ENCODE measurements at regions not wholly inside any gene's neighbourhood (a gene's known extent, or its start where the extent isn't known, plus 50 kb on each side); places are given as distances from the start of the nearest gene placed in this dataset.

DNA sequence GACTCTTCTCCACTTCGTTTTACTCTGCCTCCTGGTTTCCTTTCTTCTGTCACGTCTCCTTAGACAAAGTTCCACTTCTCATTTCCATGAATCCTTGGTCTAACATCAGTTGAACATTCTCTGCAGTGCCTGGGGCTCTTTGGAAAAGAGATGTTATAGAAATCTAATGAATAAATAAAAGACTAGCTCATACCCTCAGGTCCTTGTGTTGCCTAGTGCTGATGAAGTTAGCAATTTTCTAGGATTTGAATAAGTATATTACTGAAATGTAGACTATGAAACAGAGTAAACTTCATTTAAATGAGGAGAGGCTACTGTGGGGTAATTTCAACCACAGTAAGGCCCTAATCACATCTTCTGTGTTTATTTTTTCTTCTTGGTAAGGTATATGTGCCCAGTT, 146.9 kb upstream of the CADPS start:
- no peak overlapping the region for H3K4me3 Mint-ChIP-seq (ENCODE audit: unreplicated experiment)

DNA sequence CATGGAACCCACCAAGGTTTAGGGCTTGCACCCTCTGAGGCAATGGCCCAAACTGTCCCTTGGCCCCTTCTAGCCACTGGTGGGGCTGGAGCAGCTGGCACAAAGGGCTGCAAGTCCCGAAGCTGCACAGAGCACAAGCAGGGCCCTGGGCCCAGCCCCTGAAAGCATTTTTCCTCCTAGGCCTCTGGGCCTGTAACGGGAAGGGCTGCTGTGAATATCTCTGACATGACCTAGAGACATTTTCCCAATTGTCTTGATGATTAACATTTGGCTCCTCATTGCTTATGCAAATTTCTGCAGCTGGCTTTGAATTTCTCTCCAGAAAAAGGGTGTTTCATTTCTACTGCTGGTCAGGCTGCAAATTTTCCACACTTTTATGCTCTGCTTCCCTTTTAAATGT, 151.5 kb upstream of the CADPS start:
- H3K4me1 Mint-ChIP-seq (ENCODE audit: low read depth) = no peaks in the 10 kb centered on the region
- TF ChIP-seq, protein P1, sequence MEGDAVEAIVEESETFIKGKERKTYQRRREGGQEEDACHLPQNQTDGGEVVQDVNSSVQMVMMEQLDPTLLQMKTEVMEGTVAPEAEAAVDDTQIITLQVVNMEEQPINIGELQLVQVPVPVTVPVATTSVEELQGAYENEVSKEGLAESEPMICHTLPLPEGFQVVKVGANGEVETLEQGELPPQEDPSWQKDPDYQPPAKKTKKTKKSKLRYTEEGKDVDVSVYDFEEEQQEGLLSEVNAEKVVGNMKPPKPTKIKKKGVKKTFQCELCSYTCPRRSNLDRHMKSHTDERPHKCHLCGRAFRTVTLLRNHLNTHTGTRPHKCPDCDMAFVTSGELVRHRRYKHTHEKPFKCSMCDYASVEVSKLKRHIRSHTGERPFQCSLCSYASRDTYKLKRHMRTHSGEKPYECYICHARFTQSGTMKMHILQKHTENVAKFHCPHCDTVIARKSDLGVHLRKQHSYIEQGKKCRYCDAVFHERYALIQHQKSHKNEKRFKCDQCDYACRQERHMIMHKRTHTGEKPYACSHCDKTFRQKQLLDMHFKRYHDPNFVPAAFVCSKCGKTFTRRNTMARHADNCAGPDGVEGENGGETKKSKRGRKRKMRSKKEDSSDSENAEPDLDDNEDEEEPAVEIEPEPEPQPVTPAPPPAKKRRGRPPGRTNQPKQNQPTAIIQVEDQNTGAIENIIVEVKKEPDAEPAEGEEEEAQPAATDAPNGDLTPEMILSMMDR (IDR thresholded peaks at IDR 0.05) = no peak
- DNase-seq (ENCODE audit: low spot score) = no peak
- peaks cover 10% of the 10 kb centered on the region for H3K9me3 Mint-ChIP-seq (ENCODE audit: low read depth)
- H3K27me3 Mint-ChIP-seq (ENCODE audit: low read depth) = peaks cover 1% of the 10 kb centered on the region
- no peak overlapping the region for H3K4me3 Mint-ChIP-seq (ENCODE audit: unreplicated experiment)
- H3K36me3 Mint-ChIP-seq (ENCODE audit: low read depth) = no peaks in the 10 kb centered on the region
- H3K27ac Mint-ChIP-seq (ENCODE audit: unreplicated experiment) = no peak overlapping the region

More for the DNA sequence above, 146.9 kb upstream of the CADPS start:
- Mint-ChIP-seq H3K27ac (ENCODE audit: unreplicated experiment) (no peak overlapping the region), H3K27me3 (ENCODE audit: low read depth) (no peaks in the 10 kb centered on the region), H3K9me3 (ENCODE audit: low read depth) (peaks cover 2% of the 10 kb centered on the region), H3K36me3 (ENCODE audit: low read depth) (no peaks in the 10 kb centered on the region), H3K4me1 (ENCODE audit: low read depth) (no peaks in the 10 kb centered on the region)
- TF ChIP-seq, protein P1 (IDR thresholded peaks at IDR 0.05) = no peak
- no peak for DNase-seq (ENCODE audit: low spot score)

DNA sequence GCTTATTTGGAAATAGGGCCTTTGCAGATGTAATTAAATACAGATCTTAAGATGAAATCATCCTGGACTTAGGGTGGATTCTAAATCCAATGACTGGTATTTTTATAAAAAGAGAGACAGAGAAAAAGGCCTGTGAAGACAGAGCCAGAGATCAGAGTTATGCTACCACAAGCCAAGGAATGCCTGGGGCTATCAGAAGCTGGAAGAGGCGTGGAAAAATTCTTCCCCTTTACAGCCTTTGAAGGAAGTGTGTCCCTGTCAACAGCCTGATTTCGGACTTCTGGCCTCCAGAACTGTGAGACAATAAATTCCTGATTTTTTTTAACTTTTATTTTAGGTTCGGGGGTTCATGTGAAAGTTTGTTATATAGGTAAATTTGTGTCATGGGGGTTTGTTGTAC, 154.1 kb upstream of the CADPS start:
- Mint-ChIP-seq H3K9me3 (ENCODE audit: low read depth) (peaks cover 10% of the 10 kb centered on the region), H3K36me3 (ENCODE audit: low read depth) (no peaks in the 10 kb centered on the region), H3K4me3 (ENCODE audit: unreplicated experiment) (no peak overlapping the region), H3K27me3 (ENCODE audit: low read depth) (peaks cover 1% of the 10 kb centered on the region), H3K4me1 (ENCODE audit: low read depth) (no peaks in the 10 kb centered on the region), H3K27ac (ENCODE audit: unreplicated experiment) (no peak overlapping the region)
- TF ChIP-seq, protein P1 (IDR thresholded peaks at IDR 0.05) = no peak
- no peak for DNase-seq (ENCODE audit: low spot score)

DNA sequence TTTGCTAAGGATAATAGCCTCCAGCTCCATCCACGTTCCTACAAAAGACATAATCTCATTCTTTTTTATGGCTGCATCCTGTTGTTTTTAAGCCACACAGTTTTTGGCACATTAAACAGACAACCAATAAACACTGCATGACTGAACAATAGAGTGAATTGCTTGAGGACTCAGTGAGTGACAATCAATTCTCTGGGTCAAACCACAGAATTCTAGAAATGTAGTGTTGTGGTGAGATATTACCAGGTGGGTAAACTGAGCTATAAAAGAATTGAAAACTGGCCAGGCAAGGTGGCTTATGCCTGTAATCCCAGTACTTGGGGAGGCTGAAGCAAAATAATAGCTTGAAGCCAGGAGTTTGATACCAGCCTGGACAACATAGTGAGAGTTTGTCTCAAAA, 154.7 kb upstream of the CADPS start:
- Mint-ChIP-seq H3K27ac (ENCODE audit: unreplicated experiment) (no peak overlapping the region), H3K4me3 (ENCODE audit: unreplicated experiment) (no peak overlapping the region)

DNA sequence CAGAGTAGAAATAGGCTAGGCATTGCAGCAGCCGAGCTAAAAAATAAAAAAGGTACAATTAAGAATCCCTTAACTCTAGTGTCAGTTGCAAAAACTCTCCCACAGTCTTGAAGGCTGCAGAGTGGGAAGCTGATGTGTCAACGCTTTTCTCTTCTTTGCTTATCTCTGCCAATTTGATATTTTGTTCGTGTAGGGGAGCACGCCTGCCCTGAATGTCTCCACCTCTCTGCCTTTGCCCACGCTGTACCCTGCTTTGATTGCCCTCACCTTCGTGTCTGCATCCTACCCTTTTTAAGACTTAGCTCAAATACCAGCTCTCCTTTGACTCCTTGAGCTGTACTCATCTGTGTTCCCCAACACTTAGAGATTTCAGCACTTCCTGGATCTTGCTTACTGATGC, 155.4 kb upstream of the CADPS start:
- H3K4me3 Mint-ChIP-seq (ENCODE audit: unreplicated experiment) = no peak overlapping the region
- peaks cover 1% of the 10 kb centered on the region for H3K27me3 Mint-ChIP-seq (ENCODE audit: low read depth)
- DNase-seq (ENCODE audit: low spot score) = no peak
- no peaks in the 10 kb centered on the region for H3K36me3 Mint-ChIP-seq (ENCODE audit: low read depth)
- peaks cover 10% of the 10 kb centered on the region for H3K9me3 Mint-ChIP-seq (ENCODE audit: low read depth)
- TF ChIP-seq, protein P1 (IDR thresholded peaks at IDR 0.05) = no peak
- H3K27ac Mint-ChIP-seq (ENCODE audit: unreplicated experiment) = no peak overlapping the region
- no peaks in the 10 kb centered on the region for H3K4me1 Mint-ChIP-seq (ENCODE audit: low read depth)

More for the DNA sequence above, 154.7 kb upstream of the CADPS start:
- TF ChIP-seq, protein P1 (IDR thresholded peaks at IDR 0.05) = no peak
- H3K27me3 Mint-ChIP-seq (ENCODE audit: low read depth) = peaks cover 1% of the 10 kb centered on the region
- no peaks in the 10 kb centered on the region for H3K36me3 Mint-ChIP-seq (ENCODE audit: low read depth)
- peaks cover 10% of the 10 kb centered on the region for H3K9me3 Mint-ChIP-seq (ENCODE audit: low read depth)
- no peak for DNase-seq (ENCODE audit: low spot score)
- no peaks in the 10 kb centered on the region for H3K4me1 Mint-ChIP-seq (ENCODE audit: low read depth)
